ENCODE measurements at regions not wholly inside any gene's neighbourhood (a gene's known extent, or its start where the extent isn't known, plus 50 kb on each side); places are given as distances from the start of the nearest gene placed in this dataset.
A peak's percentile ranks its signal among the peaks of the same experiment; 100 is the strongest.

GRCh38 chr6:181049-181654, 111.1 kb upstream of the DUSP22 start:
- ATAC-seq (no peak), DNase-seq (no peak)
- intact Hi-C loops (cut with DNase I), result no loop called here
- Histone ChIP-seq H3K27me3 (ENCODE audit: low read depth) (no peaks in the 10 kb centered on the region), H3K27ac (no peak overlapping the region), H3K36me3 (no peaks in the 10 kb centered on the region), H3K4me1 (no peaks in the 10 kb centered on the region), H3K4me3 (no peak overlapping the region), H3K9me3 (no peaks in the 10 kb centered on the region)
- TF ChIP-seq, protein P1, sequence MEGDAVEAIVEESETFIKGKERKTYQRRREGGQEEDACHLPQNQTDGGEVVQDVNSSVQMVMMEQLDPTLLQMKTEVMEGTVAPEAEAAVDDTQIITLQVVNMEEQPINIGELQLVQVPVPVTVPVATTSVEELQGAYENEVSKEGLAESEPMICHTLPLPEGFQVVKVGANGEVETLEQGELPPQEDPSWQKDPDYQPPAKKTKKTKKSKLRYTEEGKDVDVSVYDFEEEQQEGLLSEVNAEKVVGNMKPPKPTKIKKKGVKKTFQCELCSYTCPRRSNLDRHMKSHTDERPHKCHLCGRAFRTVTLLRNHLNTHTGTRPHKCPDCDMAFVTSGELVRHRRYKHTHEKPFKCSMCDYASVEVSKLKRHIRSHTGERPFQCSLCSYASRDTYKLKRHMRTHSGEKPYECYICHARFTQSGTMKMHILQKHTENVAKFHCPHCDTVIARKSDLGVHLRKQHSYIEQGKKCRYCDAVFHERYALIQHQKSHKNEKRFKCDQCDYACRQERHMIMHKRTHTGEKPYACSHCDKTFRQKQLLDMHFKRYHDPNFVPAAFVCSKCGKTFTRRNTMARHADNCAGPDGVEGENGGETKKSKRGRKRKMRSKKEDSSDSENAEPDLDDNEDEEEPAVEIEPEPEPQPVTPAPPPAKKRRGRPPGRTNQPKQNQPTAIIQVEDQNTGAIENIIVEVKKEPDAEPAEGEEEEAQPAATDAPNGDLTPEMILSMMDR (IDR thresholded peaks at IDR 0.05), result no peak

GRCh38 chr6:183668-184067, 108.6 kb upstream of the DUSP22 start:
- ATAC-seq (no peak), DNase-seq (no peak)
- TF ChIP-seq, protein P1 (IDR thresholded peaks at IDR 0.05), result no peak
- Histone ChIP-seq H3K4me1 (peaks cover 22% of the 10 kb centered on the region), H3K4me3 (no peak overlapping the region), H3K36me3 (no peaks in the 10 kb centered on the region), H3K9me3 (no peaks in the 10 kb centered on the region), H3K27me3 (ENCODE audit: low read depth) (no peaks in the 10 kb centered on the region), H3K27ac (no peak overlapping the region)
- intact Hi-C loops (cut with DNase I), result no loop called here

- no peak overlapping the region for H3K4me3 ChIP-seq
- no peak overlapping the region for H3K27ac ChIP-seq
- DNase-seq, result no peak
- no peaks in the 10 kb centered on the region for H3K27me3 ChIP-seq (ENCODE audit: low read depth)
- H3K4me1 ChIP-seq, result peaks cover 24% of the 10 kb centered on the region
- H3K9me3 ChIP-seq, result no peaks in the 10 kb centered on the region
- no peak for ATAC-seq
- TF ChIP-seq, protein P1 (IDR thresholded peaks at IDR 0.05), result no peak
- H3K36me3 ChIP-seq, result no peaks in the 10 kb centered on the region
- intact Hi-C loops (cut with DNase I), result no loop called here
Observed at GRCh38 chr6:184161-184700, 108.1 kb upstream of the DUSP22 start.

DNA sequence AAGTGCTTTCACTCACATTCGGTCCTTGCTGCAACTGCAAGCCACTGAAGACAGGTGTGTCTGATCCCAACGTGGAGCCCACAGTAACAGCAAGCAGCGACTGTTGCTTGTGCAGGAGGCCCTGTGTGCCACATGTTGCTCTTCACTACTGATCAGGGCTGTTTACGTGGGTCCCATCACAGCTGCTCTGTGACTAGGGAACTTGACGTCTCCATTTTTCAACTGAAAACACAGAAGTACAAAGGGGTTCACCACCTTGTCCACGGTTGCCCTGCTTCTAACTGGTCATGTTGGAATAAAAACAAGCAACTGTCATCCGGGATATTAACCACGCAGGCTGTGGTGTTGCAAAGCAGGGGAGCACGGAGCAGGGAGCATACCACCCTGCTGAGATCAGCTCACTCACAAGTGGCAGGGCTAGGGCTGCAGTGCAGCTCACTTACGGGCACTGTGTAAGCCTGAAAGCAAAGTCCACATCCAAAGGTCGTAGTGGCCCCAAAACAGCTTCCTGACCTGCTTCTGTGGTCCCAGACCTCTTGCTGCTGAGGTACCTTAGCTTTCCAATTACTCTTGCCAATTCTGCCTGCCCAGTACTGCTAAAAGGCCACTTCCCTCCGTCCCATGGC, 105.8 kb upstream of the DUSP22 start:
- no peak for DNase-seq
- intact Hi-C loops (cut with DNase I), result no loop called here
- Histone ChIP-seq H3K4me3 (no peak overlapping the region), H3K9me3 (no peaks in the 10 kb centered on the region), H3K4me1 (peaks cover 24% of the 10 kb centered on the region), H3K36me3 (no peaks in the 10 kb centered on the region), H3K27ac (peak overlapping the region; percentile 46), H3K27me3 (ENCODE audit: low read depth) (no peaks in the 10 kb centered on the region)
- TF ChIP-seq, protein P1 (IDR thresholded peaks at IDR 0.05), result no peak
- peak in 1 of 2 donors; percentile 49 for ATAC-seq

DNA sequence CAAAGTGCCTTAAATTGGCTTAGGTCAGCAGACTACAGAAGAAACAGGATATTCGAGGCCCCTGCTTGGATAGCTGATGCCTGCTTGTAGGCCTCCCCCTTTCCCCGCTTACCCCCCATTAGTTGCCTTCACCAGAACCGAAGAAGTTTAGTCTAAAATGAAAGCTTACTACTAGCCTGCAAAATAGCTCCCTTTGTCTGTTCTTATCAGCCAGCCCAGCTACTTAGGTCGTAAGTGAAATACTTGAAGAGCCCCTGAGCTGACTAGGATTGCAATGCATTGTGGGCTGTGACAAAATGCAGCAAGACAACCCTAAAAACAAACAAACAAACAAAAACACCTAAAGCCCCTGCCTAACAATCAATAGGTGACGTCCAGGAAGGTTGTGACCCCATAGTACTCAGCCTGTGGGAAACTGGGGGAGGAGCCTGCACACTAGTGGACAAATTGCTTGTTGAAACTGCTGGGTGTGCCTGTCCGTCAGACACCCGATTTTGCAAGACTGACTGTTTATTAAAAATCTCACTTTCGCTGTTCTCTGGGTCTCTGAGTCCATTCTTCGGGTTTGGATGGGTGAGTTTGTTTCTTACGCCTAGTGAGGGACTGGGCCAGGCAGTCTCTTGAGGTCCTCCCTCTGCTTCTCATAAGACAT, 105.0 kb upstream of the DUSP22 start:
- DNase-seq (no peak), ATAC-seq (peak; percentile 54 to 66)
- H3K27ac ChIP-seq, result peak overlapping the region; percentile 46

More for the DNA sequence above, 105.0 kb upstream of the DUSP22 start:
- Histone ChIP-seq H3K4me1 (peaks cover 24% of the 10 kb centered on the region), H3K36me3 (no peaks in the 10 kb centered on the region), H3K4me3 (no peak overlapping the region), H3K27me3 (ENCODE audit: low read depth) (no peaks in the 10 kb centered on the region), H3K9me3 (no peaks in the 10 kb centered on the region)
- TF ChIP-seq, protein P1 (IDR thresholded peaks at IDR 0.05), result no peak
- intact Hi-C loops (cut with DNase I), result no loop called here

Data from lower lobe of right lung (tissue), 2 donors.